Urothelium cell line (cell line): ENCODE measurements at regions not wholly inside any gene's neighbourhood (a gene's known extent, or its start where the extent isn't known, plus 50 kb on each side); places are given as distances from the start of the nearest gene placed in this dataset.

Experiments used
- DNase-seq: peaks from one replicate; pipeline ENCODE4 v3.0.0; 2011; ENCODE audit warnings: low spot score, mixed read lengths
- FAIRE-seq: peaks from 2 replicates; lab custom pipeline; 2011; peaks lifted over from hg19 to GRCh38; lab: Jason Lieb, UNC

- FAIRE-seq, result no peak
- DNase-seq, result no peak
These were observed 220.8 kb upstream of the KLHL29 start for GRCh38 chr2:23164173-23164572.

- no peak for DNase-seq
- no peak for FAIRE-seq
These were observed 215.1 kb upstream of the KLHL29 start for GRCh38 chr2:23169896-23170295.

GRCh38 chr2:23171108-23171507 is 213.9 kb upstream of the KLHL29 start:
- FAIRE-seq, result no peak

GRCh38 chr2:23178396-23178795 is 206.6 kb upstream of the KLHL29 start:
- FAIRE-seq, result no peak

More at GRCh38 chr2:23171108-23171507, 213.9 kb upstream of the KLHL29 start:
- DNase-seq, result no peak

GRCh38 chr2:23183733-23184132 is 201.2 kb upstream of the KLHL29 start:
- DNase-seq (no peak), FAIRE-seq (no peak)

More at GRCh38 chr2:23178396-23178795, 206.6 kb upstream of the KLHL29 start:
- DNase-seq, result no peak

- FAIRE-seq (no peak), DNase-seq (no peak)
These were observed 186.5 kb upstream of the KLHL29 start for GRCh38 chr2:23198316-23199114.

GRCh38 chr2:23199115-23199918 is 185.7 kb upstream of the KLHL29 start:
- DNase-seq (peak; percentile 26), FAIRE-seq (no peak)

GRCh38 chr2:23200068-23200786 is 184.8 kb upstream of the KLHL29 start:
- no peak for DNase-seq
- no peak for FAIRE-seq

- DNase-seq, result no peak
- no peak for FAIRE-seq
These were observed 184.2 kb upstream of the KLHL29 start for GRCh38 chr2:23200787-23201114.

- FAIRE-seq (peak; percentile 99), DNase-seq (no peak)
These were observed 181.6 kb upstream of the KLHL29 start for GRCh38 chr2:23203383-23203782.

GRCh38 chr2:23204685-23205242 is 180.2 kb upstream of the KLHL29 start:
- no peak for FAIRE-seq
- no peak for DNase-seq

GRCh38 chr2:23206650-23207049 is 178.3 kb upstream of the KLHL29 start:
- no peak for DNase-seq
- FAIRE-seq, result no peak

- FAIRE-seq, result no peak
- no peak for DNase-seq
These were observed 177.1 kb upstream of the KLHL29 start for GRCh38 chr2:23207871-23208270.

GRCh38 chr2:23208339-23208738 is 176.6 kb upstream of the KLHL29 start:
- DNase-seq (no peak), FAIRE-seq (no peak)

- DNase-seq, result no peak
- no peak for FAIRE-seq
These were observed 175.9 kb upstream of the KLHL29 start for GRCh38 chr2:23209059-23209458.

GRCh38 chr2:23211987-23212583 is 172.9 kb upstream of the KLHL29 start:
- DNase-seq, result no peak
- no peak for FAIRE-seq

GRCh38 chr2:23213196-23213595 is 171.8 kb upstream of the KLHL29 start:
- DNase-seq (no peak), FAIRE-seq (no peak)

- FAIRE-seq (no peak), DNase-seq (no peak)
These were observed 170.0 kb upstream of the KLHL29 start for GRCh38 chr2:23215016-23215415.

- DNase-seq, result no peak
- FAIRE-seq, result no peak
These were observed 165.3 kb upstream of the KLHL29 start for GRCh38 chr2:23219666-23220065.

- FAIRE-seq (no peak), DNase-seq (no peak)
These were observed 164.4 kb upstream of the KLHL29 start for GRCh38 chr2:23220513-23221094.
